HL-60 (cell line): ENCODE measurements at regions not wholly inside any gene's neighbourhood (a gene's known extent, or its start where the extent isn't known, plus 50 kb on each side); places are given as distances from the start of the nearest gene placed in this dataset.

ENCODE experiments used
- DNase-seq, 2 experiments: peaks; one replicate each; pipeline ENCODE4 v3.0.0-alpha.2; 2010 to 2020; ENCODE audit warnings: low read depth in 1 of 2, low spot score in 1 of 2
- H3K27ac ChIP-seq: fragments of 250-450 bp; sonication (Bioruptor Pico); replicated peaks from 2 replicates; pipeline ENCODE4 v1.5.1; 2020; ENCODE audit warnings: mild to moderate bottlenecking, moderate library complexity
- H3K27me3 ChIP-seq: fragments of 250-450 bp; sonication (Bioruptor Pico); 2 replicates; pipeline ENCODE4 v1.5.1; 2021; ENCODE audit warnings: mild to moderate bottlenecking, moderate library complexity; ENCODE audit not compliant: insufficient read depth, poor library complexity, severe bottlenecking
- H3K4me3 ChIP-seq: replicated peaks from 2 replicates; pipeline ENCODE4 v1.5.1; 2011; ENCODE audit warnings: mild to moderate bottlenecking, control low read depth, low read length; ENCODE audit not compliant: insufficient read depth
- GABPA ChIP-seq: IDR thresholded peaks from 2 replicates; pipeline ENCODE4 v1.6.1; 2012; ENCODE audit warnings: low read depth
- POLR2AphosphoS5 ChIP-seq: IDR thresholded peaks from 2 replicates; pipeline ENCODE4 v1.6.1; 2012; ENCODE audit warnings: low read depth
- SPI1 ChIP-seq: IDR thresholded peaks from 2 replicates; pipeline ENCODE4 v1.6.1; 2012; ENCODE audit warnings: low read depth, mild to moderate bottlenecking, borderline replicate concordance
- TF ChIP-seq, protein P1 (sequence below): IDR thresholded peaks from one replicate; pipeline ENCODE4 v1.5.1; 2011; ENCODE audit warnings: low read length, control low read depth, inconsistent platforms; ENCODE audit not compliant: insufficient read depth
- TF ChIP-seq, protein P2 (sequence below): IDR thresholded peaks from 2 replicates; pipeline ENCODE4 v1.6.1; 2012; ENCODE audit warnings: low read depth; ENCODE audit not compliant: insufficient replicate concordance

GRCh38 chr2:144125751-144126150 is 394.2 kb downstream of the ZEB2 start:
- Histone ChIP-seq H3K4me3 (no peak overlapping the region), H3K27me3 (no peaks in the 10 kb centered on the region), H3K27ac (no peak overlapping the region)
- TF ChIP-seq POLR2AphosphoS5 (no peak), SPI1 (no peak), GABPA (no peak)
- TF ChIP-seq, protein P1, sequence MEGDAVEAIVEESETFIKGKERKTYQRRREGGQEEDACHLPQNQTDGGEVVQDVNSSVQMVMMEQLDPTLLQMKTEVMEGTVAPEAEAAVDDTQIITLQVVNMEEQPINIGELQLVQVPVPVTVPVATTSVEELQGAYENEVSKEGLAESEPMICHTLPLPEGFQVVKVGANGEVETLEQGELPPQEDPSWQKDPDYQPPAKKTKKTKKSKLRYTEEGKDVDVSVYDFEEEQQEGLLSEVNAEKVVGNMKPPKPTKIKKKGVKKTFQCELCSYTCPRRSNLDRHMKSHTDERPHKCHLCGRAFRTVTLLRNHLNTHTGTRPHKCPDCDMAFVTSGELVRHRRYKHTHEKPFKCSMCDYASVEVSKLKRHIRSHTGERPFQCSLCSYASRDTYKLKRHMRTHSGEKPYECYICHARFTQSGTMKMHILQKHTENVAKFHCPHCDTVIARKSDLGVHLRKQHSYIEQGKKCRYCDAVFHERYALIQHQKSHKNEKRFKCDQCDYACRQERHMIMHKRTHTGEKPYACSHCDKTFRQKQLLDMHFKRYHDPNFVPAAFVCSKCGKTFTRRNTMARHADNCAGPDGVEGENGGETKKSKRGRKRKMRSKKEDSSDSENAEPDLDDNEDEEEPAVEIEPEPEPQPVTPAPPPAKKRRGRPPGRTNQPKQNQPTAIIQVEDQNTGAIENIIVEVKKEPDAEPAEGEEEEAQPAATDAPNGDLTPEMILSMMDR = no peak
- TF ChIP-seq, protein P2, sequence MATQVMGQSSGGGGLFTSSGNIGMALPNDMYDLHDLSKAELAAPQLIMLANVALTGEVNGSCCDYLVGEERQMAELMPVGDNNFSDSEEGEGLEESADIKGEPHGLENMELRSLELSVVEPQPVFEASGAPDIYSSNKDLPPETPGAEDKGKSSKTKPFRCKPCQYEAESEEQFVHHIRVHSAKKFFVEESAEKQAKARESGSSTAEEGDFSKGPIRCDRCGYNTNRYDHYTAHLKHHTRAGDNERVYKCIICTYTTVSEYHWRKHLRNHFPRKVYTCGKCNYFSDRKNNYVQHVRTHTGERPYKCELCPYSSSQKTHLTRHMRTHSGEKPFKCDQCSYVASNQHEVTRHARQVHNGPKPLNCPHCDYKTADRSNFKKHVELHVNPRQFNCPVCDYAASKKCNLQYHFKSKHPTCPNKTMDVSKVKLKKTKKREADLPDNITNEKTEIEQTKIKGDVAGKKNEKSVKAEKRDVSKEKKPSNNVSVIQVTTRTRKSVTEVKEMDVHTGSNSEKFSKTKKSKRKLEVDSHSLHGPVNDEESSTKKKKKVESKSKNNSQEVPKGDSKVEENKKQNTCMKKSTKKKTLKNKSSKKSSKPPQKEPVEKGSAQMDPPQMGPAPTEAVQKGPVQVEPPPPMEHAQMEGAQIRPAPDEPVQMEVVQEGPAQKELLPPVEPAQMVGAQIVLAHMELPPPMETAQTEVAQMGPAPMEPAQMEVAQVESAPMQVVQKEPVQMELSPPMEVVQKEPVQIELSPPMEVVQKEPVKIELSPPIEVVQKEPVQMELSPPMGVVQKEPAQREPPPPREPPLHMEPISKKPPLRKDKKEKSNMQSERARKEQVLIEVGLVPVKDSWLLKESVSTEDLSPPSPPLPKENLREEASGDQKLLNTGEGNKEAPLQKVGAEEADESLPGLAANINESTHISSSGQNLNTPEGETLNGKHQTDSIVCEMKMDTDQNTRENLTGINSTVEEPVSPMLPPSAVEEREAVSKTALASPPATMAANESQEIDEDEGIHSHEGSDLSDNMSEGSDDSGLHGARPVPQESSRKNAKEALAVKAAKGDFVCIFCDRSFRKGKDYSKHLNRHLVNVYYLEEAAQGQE = no peak
- no peak for DNase-seq

DNA sequence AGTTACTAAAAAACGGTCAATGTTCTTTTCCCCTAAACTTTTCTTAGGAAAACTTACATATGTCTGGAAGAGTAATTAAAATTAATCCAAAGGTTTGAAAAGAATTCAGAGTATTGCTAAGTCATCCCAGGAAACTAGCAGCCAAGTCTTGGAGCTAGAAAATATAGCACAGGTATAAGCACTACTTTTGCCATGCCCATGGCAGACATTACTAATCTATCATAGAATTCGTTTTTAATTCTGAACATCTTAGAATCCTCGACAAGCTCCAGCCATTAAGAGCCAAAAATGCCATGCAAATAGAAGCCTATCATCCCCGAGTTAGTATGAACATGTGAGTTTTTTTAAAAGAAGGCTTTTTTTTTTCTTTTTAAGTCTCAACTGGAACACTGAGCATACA is 395.0 kb downstream of the ZEB2 start:
- Histone ChIP-seq H3K27ac (no peak overlapping the region), H3K4me3 (no peak overlapping the region), H3K27me3 (no peaks in the 10 kb centered on the region)
- TF ChIP-seq, protein P2 = no peak
- no peak for TF ChIP-seq POLR2AphosphoS5
- TF ChIP-seq, protein P1 = no peak
- no peak for TF ChIP-seq GABPA
- TF ChIP-seq SPI1 = no peak
- DNase-seq = no peak

DNA sequence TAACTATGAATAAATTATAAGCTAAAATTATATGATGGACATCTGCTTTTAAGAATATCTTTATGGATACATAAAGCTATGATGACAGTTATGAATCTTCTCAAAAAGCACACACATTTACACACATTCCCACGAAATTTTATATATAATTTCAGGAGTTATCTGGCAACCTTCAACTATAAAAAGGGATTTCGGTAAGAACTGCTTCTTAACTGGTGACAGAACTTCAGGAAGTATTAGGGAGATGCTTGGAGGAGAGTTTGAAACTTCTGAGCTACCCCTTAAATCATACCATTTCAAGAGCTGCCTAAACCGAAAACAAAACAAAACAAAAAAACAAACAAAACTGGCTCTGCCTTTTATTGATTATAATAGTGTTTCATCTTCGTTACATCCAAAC is 399.4 kb downstream of the ZEB2 start:
- H3K27ac ChIP-seq = no peak overlapping the region
- TF ChIP-seq, protein P2 = no peak
- TF ChIP-seq SPI1 (no peak), GABPA (no peak), POLR2AphosphoS5 (no peak)
- TF ChIP-seq, protein P1 = no peak
- DNase-seq = no peak

More for the DNA sequence above, 399.4 kb downstream of the ZEB2 start:
- Histone ChIP-seq H3K4me3 (no peak overlapping the region), H3K27me3 (no peaks in the 10 kb centered on the region)
